ENCODE measurements at regions not wholly inside any gene's neighbourhood (a gene's known extent, or its start where the extent isn't known, plus 50 kb on each side); places are given as distances from the start of the nearest gene placed in this dataset.

DNA sequence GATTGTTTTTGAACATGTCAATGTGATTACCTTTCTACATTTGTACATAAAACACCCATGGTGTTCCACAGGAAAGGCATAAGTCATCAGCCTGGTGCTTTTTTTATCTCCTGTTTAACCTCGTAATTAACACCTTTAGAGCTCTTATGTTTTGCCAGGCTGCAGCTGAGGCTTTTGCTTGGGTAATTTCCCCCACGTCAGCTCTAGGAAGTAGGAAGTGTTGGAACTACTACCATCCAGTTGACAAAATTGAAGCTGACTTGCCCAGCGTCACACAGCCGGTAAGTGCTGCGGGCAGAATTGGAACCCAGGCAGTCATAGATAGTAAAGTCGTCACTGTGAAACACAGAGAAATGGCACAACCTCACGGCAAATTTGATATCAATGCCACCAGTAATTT is 86.6 kb upstream of the BMP2 start:
- TF ChIP-seq POLR2AphosphoS5 (IDR thresholded peaks at IDR 0.05; ENCODE audit: insufficient read depth in 1 of 2, low read depth in 1 of 2), result no peak
- TF ChIP-seq, protein P1, sequence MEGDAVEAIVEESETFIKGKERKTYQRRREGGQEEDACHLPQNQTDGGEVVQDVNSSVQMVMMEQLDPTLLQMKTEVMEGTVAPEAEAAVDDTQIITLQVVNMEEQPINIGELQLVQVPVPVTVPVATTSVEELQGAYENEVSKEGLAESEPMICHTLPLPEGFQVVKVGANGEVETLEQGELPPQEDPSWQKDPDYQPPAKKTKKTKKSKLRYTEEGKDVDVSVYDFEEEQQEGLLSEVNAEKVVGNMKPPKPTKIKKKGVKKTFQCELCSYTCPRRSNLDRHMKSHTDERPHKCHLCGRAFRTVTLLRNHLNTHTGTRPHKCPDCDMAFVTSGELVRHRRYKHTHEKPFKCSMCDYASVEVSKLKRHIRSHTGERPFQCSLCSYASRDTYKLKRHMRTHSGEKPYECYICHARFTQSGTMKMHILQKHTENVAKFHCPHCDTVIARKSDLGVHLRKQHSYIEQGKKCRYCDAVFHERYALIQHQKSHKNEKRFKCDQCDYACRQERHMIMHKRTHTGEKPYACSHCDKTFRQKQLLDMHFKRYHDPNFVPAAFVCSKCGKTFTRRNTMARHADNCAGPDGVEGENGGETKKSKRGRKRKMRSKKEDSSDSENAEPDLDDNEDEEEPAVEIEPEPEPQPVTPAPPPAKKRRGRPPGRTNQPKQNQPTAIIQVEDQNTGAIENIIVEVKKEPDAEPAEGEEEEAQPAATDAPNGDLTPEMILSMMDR (IDR thresholded peaks at IDR 0.05), result no peak
- no peak for TF ChIP-seq POLR2A (IDR thresholded peaks at IDR 0.05)

Measured in vagina (tissue), 2 donors.